SK-N-SH (cell line): ENCODE measurements at regions not wholly inside any gene's neighbourhood (a gene's known extent, or its start where the extent isn't known, plus 50 kb on each side); places are given as distances from the start of the nearest gene placed in this dataset.

Experiments
- CTCF ChIA-PET: fragments of 300-600, 350-600 bp; formaldehyde crosslinking; extraction: SDS; loops from one replicate; lab custom pipeline; 2021; lab: Yijun Ruan, JAX
- POLR2A ChIA-PET: fragments of 350-600 bp; sonication (Branson Sonifier 250); formaldehyde crosslinking; extraction: SDS; loops from one replicate; lab custom pipeline; 2020; ENCODE audit warnings: antibody characterized with exemption, inconsistent platforms; lab: Yijun Ruan, JAX
- DNase-seq: peaks from one replicate; pipeline ENCODE4 v3.0.0; 2012
- H2AFZ ChIP-seq: fragments of 200-600 bp; sonication (generic); 2 replicates; pipeline ENCODE4 v1.8.1; 2016; ENCODE audit warnings: antibody characterized with exemption, mild to moderate bottlenecking, low read depth
- H3F3A ChIP-seq: fragments of 200-600 bp; sonication (generic); replicated peaks from 2 replicates; pipeline ENCODE3; 2016; ENCODE audit warnings: antibody characterized with exemption, mild to moderate bottlenecking; ENCODE audit not compliant: insufficient read depth
- H3K27ac ChIP-seq, 2 experiments: fragments of 200-500 bp in 1 of 2; fragments of 200-600 bp in 1 of 2; sonication (Bioruptor generic) in 1 of 2; sonication (generic), shearing (Covaris generic) in 1 of 2; 2 replicates each; pipeline versions ENCODE4 v1.5.1 to v1.6.1; 2014 to 2016; ENCODE audit warnings: low read depth in 2 of 2, inconsistent platforms in 1 of 2, low read length in 1 of 2, mild to moderate bottlenecking in 1 of 2, mixed read lengths in 1 of 2
- H3K27me3 ChIP-seq: fragments of 200-600 bp; sonication (generic), shearing (Covaris generic); 2 replicates; pipeline ENCODE4 v1.6.1; 2016; ENCODE audit warnings: mixed run types; ENCODE audit not compliant: insufficient read depth
- H3K36me3 ChIP-seq, 2 experiments: fragments of 200-500 bp in 1 of 2; fragments of 200-600 bp in 1 of 2; sonication (Bioruptor generic) in 1 of 2; sonication (generic) in 1 of 2; replicated peaks in 1 of 2; 2 replicates each; pipeline versions ENCODE3 to v1.5.1; 2014 to 2016; ENCODE audit warnings: low read length in 1 of 2, mild to moderate bottlenecking in 1 of 2; ENCODE audit not compliant: insufficient read depth in 2 of 2, control insufficient read depth in 1 of 2
- H3K4me1 ChIP-seq, 2 experiments: fragments of 200-500 bp in 1 of 2; fragments of 200-600 bp in 1 of 2; sonication (Bioruptor generic) in 1 of 2; sonication (generic), shearing (Covaris generic) in 1 of 2; 2 replicates each; pipeline versions ENCODE4 v1.5.1 to v1.6.1; 2014 to 2016; ENCODE audit warnings: low read depth in 1 of 2, low read length in 1 of 2, mixed run types in 1 of 2; ENCODE audit not compliant: insufficient read depth in 2 of 2, control insufficient read depth in 1 of 2
- H3K4me2 ChIP-seq: fragments of 200-600 bp; sonication (generic), shearing (Covaris generic); 2 replicates; pipeline ENCODE4 v1.6.1; 2017; ENCODE audit warnings: mixed run types
- H3K4me3 ChIP-seq, 2 experiments: fragments of 200-500 bp in 1 of 2; fragments of 200-600 bp in 1 of 2; sonication (Bioruptor generic) in 1 of 2; sonication (generic), shearing (Covaris generic) in 1 of 2; 2 replicates each; pipeline versions ENCODE4 v1.5.1 to v1.8.1; 2014 to 2016; ENCODE audit warnings: low read depth in 2 of 2, inconsistent platforms in 1 of 2, low read length in 1 of 2, mild to moderate bottlenecking in 1 of 2, mixed read lengths in 1 of 2, moderate library complexity in 1 of 2
- H3K79me2 ChIP-seq: fragments of 200-600 bp; sonication (generic); 2 replicates; pipeline ENCODE4 v1.8.1; 2017; ENCODE audit warnings: mild to moderate bottlenecking; ENCODE audit not compliant: insufficient read depth
- H3K9ac ChIP-seq: fragments of 200-600 bp; sonication (generic); 2 replicates; pipeline ENCODE4 v1.6.1; 2017; ENCODE audit warnings: mixed run types
- H3K9me2 ChIP-seq: fragments of 200-600 bp; sonication (generic); 2 replicates; pipeline ENCODE4 v1.6.1; 2017; ENCODE audit warnings: mixed run types
- H3K9me3 ChIP-seq: fragments of 200-600 bp; sonication (generic); 2 replicates; pipeline ENCODE4 v1.6.1; 2017; ENCODE audit warnings: mixed run types, mild to moderate bottlenecking, moderate library complexity
- H4K20me1 ChIP-seq: fragments of 200-600 bp; sonication (generic); 2 replicates; pipeline ENCODE4 v1.6.1; 2017; ENCODE audit warnings: mild to moderate bottlenecking, mixed run types; ENCODE audit not compliant: insufficient read depth
- EP300 ChIP-seq, 2 experiments: IDR thresholded peaks; 2 replicates each; pipeline versions ENCODE4 v1.4.0 to v1.6.1; 2012; ENCODE audit warnings: borderline replicate concordance in 1 of 2, low read depth in 1 of 2, low read length in 1 of 2
- EZH2phosphoT487 ChIP-seq: fragments of 200-600 bp; sonication (generic); IDR thresholded peaks from 2 replicates; pipeline ENCODE4 v1.6.1; 2017; ENCODE audit warnings: low read depth, mixed run types, mild to moderate bottlenecking, antibody characterized with exemption, moderate library complexity, borderline replicate concordance
- FOSL2 ChIP-seq: IDR thresholded peaks from 2 replicates; pipeline ENCODE4 v1.4.0; 2012; ENCODE audit warnings: low read depth, mild to moderate bottlenecking, moderate library complexity, borderline replicate concordance
- FOXM1 ChIP-seq: IDR thresholded peaks from 2 replicates; pipeline ENCODE4 v1.4.0; 2012; ENCODE audit warnings: low read depth, mild to moderate bottlenecking
- JUND ChIP-seq: IDR thresholded peaks from 2 replicates; pipeline ENCODE4 v1.4.0; 2012
- NFIC ChIP-seq: IDR thresholded peaks from 2 replicates; pipeline ENCODE4 v1.4.0; 2012; ENCODE audit warnings: borderline replicate concordance
- NRF1 ChIP-seq: IDR thresholded peaks from 2 replicates; pipeline ENCODE4 v1.6.1; 2012; ENCODE audit warnings: low read depth, mild to moderate bottlenecking, low read length
- PBX3 ChIP-seq: IDR thresholded peaks from 2 replicates; pipeline ENCODE4; 2012
- RAD21 ChIP-seq: IDR thresholded peaks from 2 replicates; pipeline ENCODE4 v1.6.1; 2012; ENCODE audit warnings: mild to moderate bottlenecking, low read length
- RCOR1 ChIP-seq: fragments of 150-350 bp; IDR thresholded peaks from 2 replicates; pipeline ENCODE4 v1.6.1; 2017; ENCODE audit warnings: antibody characterized with exemption, low read length
- RXRA ChIP-seq: IDR thresholded peaks from 2 replicates; pipeline ENCODE4 v1.4.0; 2012; ENCODE audit warnings: low read depth, mild to moderate bottlenecking, borderline replicate concordance
- SMC3 ChIP-seq: IDR thresholded peaks from 2 replicates; pipeline ENCODE4 v1.6.1; 2012; ENCODE audit warnings: low read depth, low read length, improper control_type of control experiment
- TAF1 ChIP-seq: IDR thresholded peaks from 2 replicates; pipeline ENCODE4 v1.6.1; 2012; ENCODE audit warnings: low read depth, mild to moderate bottlenecking, low read length, moderate library complexity, borderline replicate concordance
- TEAD4 ChIP-seq: IDR thresholded peaks from 2 replicates; pipeline ENCODE4 v1.4.0; 2012; ENCODE audit warnings: mild to moderate bottlenecking, borderline replicate concordance; ENCODE audit not compliant: insufficient read depth
- WGBS: methylation state at CpG from one replicate; pipeline ENCODE4 v1.1.6; 2017; ENCODE audit warnings: low lambda C conversion rate; 5-methylcytosine and 5-hydroxymethylcytosine counted together
- TF ChIP-seq, protein P1 (sequence below): IDR thresholded peaks from 2 replicates; pipeline ENCODE4 v1.6.1; 2012; ENCODE audit warnings: mild to moderate bottlenecking, low read depth, low read length, moderate library complexity
- TF ChIP-seq, protein P2 (sequence below): fragments of 150-350 bp; IDR thresholded peaks from 2 replicates; pipeline ENCODE4 v1.6.1; 2017; ENCODE audit warnings: antibody characterized with exemption, low read length, low read depth, borderline replicate concordance
- TF ChIP-seq, protein P3 (sequence below): IDR thresholded peaks from 2 replicates; pipeline ENCODE4 v1.4.0; 2012; ENCODE audit warnings: low read depth

DNA sequence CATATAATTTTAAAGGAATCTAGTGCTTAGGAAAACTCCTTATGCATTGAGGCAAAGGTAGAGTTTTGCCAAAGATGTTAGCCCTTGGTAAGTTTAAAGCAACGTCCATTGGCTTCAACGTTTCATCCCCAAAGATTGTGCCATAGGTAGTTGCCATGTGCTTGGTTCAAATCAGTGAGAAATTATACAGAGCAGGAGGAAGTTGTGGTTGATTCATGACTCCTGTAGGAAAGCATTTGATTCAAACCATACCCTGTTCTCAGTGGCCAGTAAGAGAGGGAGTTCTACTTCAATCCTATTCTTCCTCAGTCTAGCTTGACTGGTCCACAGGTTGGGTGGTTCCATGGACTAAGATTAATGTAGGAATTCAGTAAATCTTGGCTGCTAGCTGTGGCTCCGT is 535.6 kb downstream of the QKI start:
- Histone ChIP-seq H3K9ac (no peak overlapping the region), H3K79me2 (no peaks in the 10 kb centered on the region), H3K27ac (no peak overlapping the region), H3K9me2 (no peaks in the 10 kb centered on the region), H3K4me3 (no peak overlapping the region), H3K27me3 (no peaks in the 10 kb centered on the region), H3K9me3 (no peaks in the 10 kb centered on the region), H3F3A (no peaks in the 10 kb centered on the region), H2AFZ (no peak overlapping the region), H3K4me2 (no peak overlapping the region), H3K4me1 (no peaks in the 10 kb centered on the region), H3K36me3 (no peaks in the 10 kb centered on the region), H4K20me1 (no peaks in the 10 kb centered on the region)
- no peak for DNase-seq
- POLR2A ChIA-PET: no interaction called here
- TF ChIP-seq EZH2phosphoT487 (no peak), NRF1 (no peak), RXRA (no peak), JUND (no peak), SMC3 (no peak), PBX3 (no peak), TEAD4 (no peak), RCOR1 (no peak)
- WGBS: 40% methylated on average over 3 of the region's 3 CpGs
- CTCF ChIA-PET: interaction anchor here (1.4 kb wide), 1 partner anchor 9 kb away, joined by 4 read pairs; no protein-coding TSS in a partner anchor

GRCh38 chr6:163949431-163949830 is 534.9 kb downstream of the QKI start:
- H3K9me3 ChIP-seq: no peaks in the 10 kb centered on the region
- H3K79me2 ChIP-seq: no peaks in the 10 kb centered on the region
- no peaks in the 10 kb centered on the region for H3K27me3 ChIP-seq
- H2AFZ ChIP-seq: no peak overlapping the region
- H3K9me2 ChIP-seq: no peaks in the 10 kb centered on the region
- H3K4me1 ChIP-seq: no peaks in the 10 kb centered on the region
- CTCF ChIA-PET: interaction anchor here (1.4 kb wide), 1 partner anchor 10 kb away, joined by 4 read pairs; no protein-coding TSS in a partner anchor
- no peak for DNase-seq
- WGBS: 54% methylated on average over 4 of the region's 4 CpGs
- H3K9ac ChIP-seq: no peak overlapping the region
- TF ChIP-seq EP300 (IDR thresholded peaks at IDR 0.05; ENCODE audit: borderline replicate concordance in 1 of 2, low read depth in 1 of 2, low read length in 1 of 2): no peak
- TF ChIP-seq SMC3: no peak
- no peak for TF ChIP-seq NFIC
- H4K20me1 ChIP-seq: no peaks in the 10 kb centered on the region
- no peak overlapping the region for H3K27ac ChIP-seq
- no peaks in the 10 kb centered on the region for H3F3A ChIP-seq
- no peaks in the 10 kb centered on the region for H3K36me3 ChIP-seq
- H3K4me3 ChIP-seq: no peak overlapping the region
- POLR2A ChIA-PET: no interaction called here
- no peak overlapping the region for H3K4me2 ChIP-seq

- Histone ChIP-seq H3K27me3 (no peaks in the 10 kb centered on the region), H3K4me2 (no peak overlapping the region), H4K20me1 (no peaks in the 10 kb centered on the region), H3K79me2 (no peaks in the 10 kb centered on the region), H3F3A (no peaks in the 10 kb centered on the region), H3K36me3 (no peaks in the 10 kb centered on the region), H3K4me3 (no peak overlapping the region), H2AFZ (no peak overlapping the region), H3K9me3 (no peaks in the 10 kb centered on the region), H3K9me2 (no peaks in the 10 kb centered on the region), H3K9ac (no peak overlapping the region), H3K4me1 (no peaks in the 10 kb centered on the region), H3K27ac (no peak overlapping the region)
- 44% methylated on average over 5 of the region's 5 CpGs for WGBS
- no peak for DNase-seq
- POLR2A ChIA-PET: no interaction called here
- TF ChIP-seq, protein P1, sequence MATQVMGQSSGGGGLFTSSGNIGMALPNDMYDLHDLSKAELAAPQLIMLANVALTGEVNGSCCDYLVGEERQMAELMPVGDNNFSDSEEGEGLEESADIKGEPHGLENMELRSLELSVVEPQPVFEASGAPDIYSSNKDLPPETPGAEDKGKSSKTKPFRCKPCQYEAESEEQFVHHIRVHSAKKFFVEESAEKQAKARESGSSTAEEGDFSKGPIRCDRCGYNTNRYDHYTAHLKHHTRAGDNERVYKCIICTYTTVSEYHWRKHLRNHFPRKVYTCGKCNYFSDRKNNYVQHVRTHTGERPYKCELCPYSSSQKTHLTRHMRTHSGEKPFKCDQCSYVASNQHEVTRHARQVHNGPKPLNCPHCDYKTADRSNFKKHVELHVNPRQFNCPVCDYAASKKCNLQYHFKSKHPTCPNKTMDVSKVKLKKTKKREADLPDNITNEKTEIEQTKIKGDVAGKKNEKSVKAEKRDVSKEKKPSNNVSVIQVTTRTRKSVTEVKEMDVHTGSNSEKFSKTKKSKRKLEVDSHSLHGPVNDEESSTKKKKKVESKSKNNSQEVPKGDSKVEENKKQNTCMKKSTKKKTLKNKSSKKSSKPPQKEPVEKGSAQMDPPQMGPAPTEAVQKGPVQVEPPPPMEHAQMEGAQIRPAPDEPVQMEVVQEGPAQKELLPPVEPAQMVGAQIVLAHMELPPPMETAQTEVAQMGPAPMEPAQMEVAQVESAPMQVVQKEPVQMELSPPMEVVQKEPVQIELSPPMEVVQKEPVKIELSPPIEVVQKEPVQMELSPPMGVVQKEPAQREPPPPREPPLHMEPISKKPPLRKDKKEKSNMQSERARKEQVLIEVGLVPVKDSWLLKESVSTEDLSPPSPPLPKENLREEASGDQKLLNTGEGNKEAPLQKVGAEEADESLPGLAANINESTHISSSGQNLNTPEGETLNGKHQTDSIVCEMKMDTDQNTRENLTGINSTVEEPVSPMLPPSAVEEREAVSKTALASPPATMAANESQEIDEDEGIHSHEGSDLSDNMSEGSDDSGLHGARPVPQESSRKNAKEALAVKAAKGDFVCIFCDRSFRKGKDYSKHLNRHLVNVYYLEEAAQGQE: no peak
- TF ChIP-seq FOXM1 (no peak), FOSL2 (no peak), TAF1 (no peak), RAD21 (no peak)
- TF ChIP-seq, protein P2, sequence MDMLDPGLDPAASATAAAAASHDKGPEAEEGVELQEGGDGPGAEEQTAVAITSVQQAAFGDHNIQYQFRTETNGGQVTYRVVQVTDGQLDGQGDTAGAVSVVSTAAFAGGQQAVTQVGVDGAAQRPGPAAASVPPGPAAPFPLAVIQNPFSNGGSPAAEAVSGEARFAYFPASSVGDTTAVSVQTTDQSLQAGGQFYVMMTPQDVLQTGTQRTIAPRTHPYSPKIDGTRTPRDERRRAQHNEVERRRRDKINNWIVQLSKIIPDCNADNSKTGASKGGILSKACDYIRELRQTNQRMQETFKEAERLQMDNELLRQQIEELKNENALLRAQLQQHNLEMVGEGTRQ: no peak
- TF ChIP-seq, protein P3, sequence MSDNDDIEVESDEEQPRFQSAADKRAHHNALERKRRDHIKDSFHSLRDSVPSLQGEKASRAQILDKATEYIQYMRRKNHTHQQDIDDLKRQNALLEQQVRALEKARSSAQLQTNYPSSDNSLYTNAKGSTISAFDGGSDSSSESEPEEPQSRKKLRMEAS: no peak
- CTCF ChIA-PET: no interaction called here
Measured at GRCh38 chr6:163948250-163948649, 533.7 kb downstream of the QKI start.
